Activated naive CD4-positive, alpha-beta T cell treated with anti-CD3 and anti-CD28 coated beads for 36 hours (primary cell): ENCODE measurements at regions not wholly inside any gene's neighbourhood (a gene's known extent, or its start where the extent isn't known, plus 50 kb on each side); places are given as distances from the start of the nearest gene placed in this dataset.

ENCODE experiments used
- CTCF ChIA-PET: fragments of 350-600 bp; sonication (Branson Sonifier 250); formaldehyde crosslinking; loops from one replicate; lab custom pipeline; 2021; ENCODE audit warnings: antibody characterized with exemption; lab: Charles Lee
- DNase-seq: peaks from one replicate; pipeline ENCODE4 v3.0.0-alpha.2; 2020
- H3K27ac Mint-ChIP-seq: one replicate; pipeline ENCODE4 v1.8.0; 2021; ENCODE audit warnings: mild to moderate bottlenecking, mixed read lengths
- H3K27me3 Mint-ChIP-seq: one replicate; pipeline ENCODE4 v1.8.0; 2021; ENCODE audit warnings: low read depth, mixed read lengths
- H3K36me3 Mint-ChIP-seq: one replicate; pipeline ENCODE4 v1.8.0; 2021; ENCODE audit warnings: low read depth, mixed read lengths
- H3K4me1 Mint-ChIP-seq: one replicate; pipeline ENCODE4 v1.8.0; 2021; ENCODE audit warnings: low read depth, mixed read lengths
- H3K4me3 Mint-ChIP-seq: one replicate; pipeline ENCODE4 v1.8.0; 2021; ENCODE audit warnings: mild to moderate bottlenecking, moderate library complexity, mixed read lengths
- H3K9me3 Mint-ChIP-seq: one replicate; pipeline ENCODE4 v1.8.0; 2021; ENCODE audit warnings: mixed read lengths
- intact Hi-C: fragments of 100-400 bp; cut with micrococcal nuclease; formaldehyde crosslinking; loops from one replicate; pipeline ENCODE4 v1.15.1; 2023

DNA sequence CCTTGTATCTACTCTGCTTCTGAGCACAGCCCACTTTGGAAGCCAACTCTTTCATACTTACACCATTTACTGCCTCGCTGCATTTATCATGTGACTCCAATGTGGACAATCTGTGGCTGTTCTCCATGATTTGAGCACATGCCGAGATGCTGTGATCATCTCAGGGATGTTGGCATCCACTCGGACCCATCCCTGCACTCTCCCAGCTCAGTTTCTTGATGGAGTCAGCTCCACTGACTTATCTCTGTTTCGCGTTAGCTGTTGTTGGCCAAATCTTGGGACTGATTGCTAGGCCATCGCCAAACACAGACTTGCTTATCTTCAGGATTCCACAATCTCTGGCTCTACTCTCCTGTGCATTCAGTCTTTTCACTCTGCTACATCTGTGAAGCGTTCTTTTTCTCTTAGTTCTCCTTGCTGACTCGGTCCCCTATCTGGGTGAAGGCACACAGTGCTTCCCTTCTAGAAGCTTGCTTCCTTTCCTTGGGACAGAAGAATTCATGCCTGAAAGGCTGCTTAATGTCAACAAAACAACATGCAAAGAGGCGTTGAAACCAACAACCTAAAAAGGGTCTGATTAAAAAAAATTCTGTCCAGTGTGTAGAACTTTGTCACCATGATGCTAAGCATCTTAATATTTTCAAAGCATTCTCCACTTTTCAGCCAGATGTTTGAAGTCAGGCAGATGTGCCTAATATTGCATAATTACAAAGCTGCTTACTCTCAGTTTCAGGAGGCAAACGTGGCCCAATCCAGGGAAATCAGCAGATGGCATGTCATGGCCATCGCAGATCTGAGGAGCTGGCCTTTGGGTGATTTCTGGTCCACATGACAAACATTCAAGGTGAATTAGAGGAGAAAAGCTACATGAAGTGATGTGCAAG lies 120.7 kb downstream of the NGF start:
- DNase-seq, result no peak

GRCh38 chr1:115215703-115216521 lies 122.1 kb downstream of the NGF start:
- no peak for DNase-seq
- Mint-ChIP-seq H3K27me3 (peaks cover 13% of the 10 kb centered on the region), H3K9me3 (no peaks in the 10 kb centered on the region), H3K4me3 (no peak overlapping the region), H3K4me1 (no peaks in the 10 kb centered on the region), H3K36me3 (no peaks in the 10 kb centered on the region), H3K27ac (no peak overlapping the region)
- intact Hi-C loops, result no loop called here
- CTCF ChIA-PET, result no interaction called here

More for the DNA sequence above, 120.7 kb downstream of the NGF start:
- peaks cover 13% of the 10 kb centered on the region for H3K27me3 Mint-ChIP-seq
- CTCF ChIA-PET, result no interaction called here
- no peaks in the 10 kb centered on the region for H3K9me3 Mint-ChIP-seq
- H3K4me3 Mint-ChIP-seq, result no peak overlapping the region
- H3K36me3 Mint-ChIP-seq, result no peaks in the 10 kb centered on the region
- no peak overlapping the region for H3K27ac Mint-ChIP-seq
- H3K4me1 Mint-ChIP-seq, result no peaks in the 10 kb centered on the region
- intact Hi-C loops, result no loop called here

GRCh38 chr1:115215110-115215509 lies 122.9 kb downstream of the NGF start:
- CTCF ChIA-PET, result no interaction called here

DNA sequence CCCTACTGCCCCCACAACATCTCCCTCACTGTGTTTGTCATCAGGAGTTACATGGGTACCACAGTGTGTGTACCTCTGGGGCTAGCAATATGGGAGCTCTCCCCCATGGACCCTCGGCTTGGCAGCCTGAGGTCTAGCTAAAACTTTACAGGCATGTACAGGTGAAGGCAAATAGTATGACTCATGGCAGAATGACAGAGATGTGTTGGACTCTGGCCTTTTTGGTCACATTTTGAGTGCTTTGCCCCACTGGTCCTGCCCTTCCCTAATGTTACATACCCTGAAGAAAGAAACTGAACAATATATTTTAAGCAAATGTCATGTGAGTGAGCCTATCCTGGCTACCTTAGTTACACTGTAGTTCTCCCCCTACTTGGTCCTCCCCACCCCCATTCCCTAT lies 124.0 kb downstream of the NGF start:
- Mint-ChIP-seq H3K9me3 (no peaks in the 10 kb centered on the region), H3K4me3 (no peak overlapping the region), H3K27me3 (peaks cover 10% of the 10 kb centered on the region), H3K36me3 (no peaks in the 10 kb centered on the region), H3K27ac (no peak overlapping the region), H3K4me1 (no peaks in the 10 kb centered on the region)
- DNase-seq, result no peak
- intact Hi-C loops, result no loop called here
- CTCF ChIA-PET, result no interaction called here

More at GRCh38 chr1:115215110-115215509, 122.9 kb downstream of the NGF start:
- intact Hi-C loops, result no loop called here
- no peak overlapping the region for H3K27ac Mint-ChIP-seq
- H3K4me1 Mint-ChIP-seq, result no peaks in the 10 kb centered on the region
- H3K36me3 Mint-ChIP-seq, result no peaks in the 10 kb centered on the region
- H3K9me3 Mint-ChIP-seq, result no peaks in the 10 kb centered on the region
- H3K27me3 Mint-ChIP-seq, result peaks cover 13% of the 10 kb centered on the region
- no peak overlapping the region for H3K4me3 Mint-ChIP-seq
- no peak for DNase-seq

- Mint-ChIP-seq H3K36me3 (no peaks in the 10 kb centered on the region), H3K4me1 (no peaks in the 10 kb centered on the region), H3K9me3 (no peaks in the 10 kb centered on the region), H3K27ac (no peak overlapping the region), H3K4me3 (no peak overlapping the region), H3K27me3 (peaks cover 13% of the 10 kb centered on the region)
- no peak for DNase-seq
- CTCF ChIA-PET, result no interaction called here
- intact Hi-C loops, result no loop called here
Observed at GRCh38 chr1:115213130-115213529, 123.8 kb upstream of the TSPAN2 start.

GRCh38 chr1:115211071-115211745 lies 121.9 kb upstream of the TSPAN2 start:
- Mint-ChIP-seq H3K27me3 (peaks cover 13% of the 10 kb centered on the region), H3K36me3 (no peaks in the 10 kb centered on the region), H3K4me1 (no peaks in the 10 kb centered on the region), H3K9me3 (no peaks in the 10 kb centered on the region), H3K27ac (no peak overlapping the region), H3K4me3 (no peak overlapping the region)
- no peak for DNase-seq
- intact Hi-C loops, result no loop called here
- CTCF ChIA-PET, result no interaction called here

GRCh38 chr1:115210302-115210711 lies 121.0 kb upstream of the TSPAN2 start:
- Mint-ChIP-seq H3K27me3 (peaks cover 13% of the 10 kb centered on the region), H3K9me3 (no peaks in the 10 kb centered on the region), H3K36me3 (no peaks in the 10 kb centered on the region), H3K4me3 (no peak overlapping the region), H3K4me1 (no peaks in the 10 kb centered on the region), H3K27ac (no peak overlapping the region)
- CTCF ChIA-PET, result no interaction called here
- no peak for DNase-seq
- intact Hi-C loops, result no loop called here

- Mint-ChIP-seq H3K9me3 (peaks cover 10% of the 10 kb centered on the region), H3K27me3 (peaks cover 15% of the 10 kb centered on the region), H3K36me3 (no peaks in the 10 kb centered on the region), H3K4me3 (no peak overlapping the region), H3K4me1 (no peaks in the 10 kb centered on the region), H3K27ac (no peak overlapping the region)
- intact Hi-C loops, result no loop called here
- CTCF ChIA-PET, result no interaction called here
- DNase-seq, result no peak
Observed at GRCh38 chr1:115204513-115204912, 115.2 kb upstream of the TSPAN2 start.

DNA sequence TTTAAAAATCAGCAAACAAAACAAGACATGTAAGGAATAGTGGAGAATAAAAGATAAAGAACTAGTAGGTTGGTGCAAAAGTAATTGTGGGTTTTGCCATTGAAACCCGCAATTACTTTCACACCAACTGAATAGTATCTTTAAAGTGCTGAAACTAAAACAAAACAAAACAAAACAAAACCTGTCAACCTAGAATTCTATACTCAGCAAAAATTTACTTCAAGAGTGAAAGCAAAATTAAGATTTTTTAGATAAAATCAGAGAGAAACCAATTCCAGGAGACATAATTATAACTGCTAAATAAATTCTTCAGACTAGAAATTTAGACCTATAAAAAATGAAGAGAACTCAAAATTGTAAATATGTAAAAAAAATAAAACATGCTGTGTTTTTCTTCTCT lies 114.0 kb upstream of the TSPAN2 start:
- H3K9me3 Mint-ChIP-seq, result peaks cover 10% of the 10 kb centered on the region

GRCh38 chr1:115201598-115201997 lies 112.3 kb upstream of the TSPAN2 start:
- intact Hi-C loops, result no loop called here
- H3K36me3 Mint-ChIP-seq, result no peaks in the 10 kb centered on the region
- H3K27ac Mint-ChIP-seq, result no peak overlapping the region
- peaks cover 15% of the 10 kb centered on the region for H3K27me3 Mint-ChIP-seq
- no peak overlapping the region for H3K4me3 Mint-ChIP-seq
- DNase-seq, result no peak
- no peaks in the 10 kb centered on the region for H3K4me1 Mint-ChIP-seq
- H3K9me3 Mint-ChIP-seq, result peaks cover 10% of the 10 kb centered on the region
- CTCF ChIA-PET, result interaction anchor here (0.7 kb wide), 1 partner anchor 264 kb away, joined by 3 read pairs; no protein-coding TSS in a partner anchor

More for the DNA sequence above, 114.0 kb upstream of the TSPAN2 start:
- Mint-ChIP-seq H3K27me3 (peaks cover 17% of the 10 kb centered on the region), H3K36me3 (no peaks in the 10 kb centered on the region), H3K4me3 (no peak overlapping the region), H3K27ac (no peak overlapping the region), H3K4me1 (no peaks in the 10 kb centered on the region)
- CTCF ChIA-PET, result no interaction called here
- intact Hi-C loops, result no loop called here
- no peak for DNase-seq

GRCh38 chr1:115199416-115200132 lies 110.3 kb upstream of the TSPAN2 start:
- CTCF ChIA-PET, result no interaction called here
- no peak overlapping the region for H3K4me3 Mint-ChIP-seq

GRCh38 chr1:115198938-115199337 lies 109.6 kb upstream of the TSPAN2 start:
- no peaks in the 10 kb centered on the region for H3K36me3 Mint-ChIP-seq
- intact Hi-C loops, result no loop called here
- peaks cover 8% of the 10 kb centered on the region for H3K9me3 Mint-ChIP-seq
- CTCF ChIA-PET, result no interaction called here
- H3K4me3 Mint-ChIP-seq, result no peak overlapping the region
- peaks cover 17% of the 10 kb centered on the region for H3K27me3 Mint-ChIP-seq
- H3K27ac Mint-ChIP-seq, result no peak overlapping the region
- DNase-seq, result no peak
- H3K4me1 Mint-ChIP-seq, result no peaks in the 10 kb centered on the region

More at GRCh38 chr1:115199416-115200132, 110.3 kb upstream of the TSPAN2 start:
- Mint-ChIP-seq H3K27ac (no peak overlapping the region), H3K4me1 (no peaks in the 10 kb centered on the region), H3K9me3 (peaks cover 10% of the 10 kb centered on the region), H3K36me3 (no peaks in the 10 kb centered on the region), H3K27me3 (peaks cover 15% of the 10 kb centered on the region)
- intact Hi-C loops, result no loop called here
- DNase-seq, result no peak
